Ovary (tissue), 7 donors: ENCODE measurements at regions not wholly inside any gene's neighbourhood (a gene's known extent, or its start where the extent isn't known, plus 50 kb on each side); places are given as distances from the start of the nearest gene placed in this dataset.

Experiments
- DNase-seq, 5 donors: peaks; one replicate each; pipeline ENCODE4 v3.0.0-alpha.2; 2019 to 2020
- H3K27ac ChIP-seq, 2 donors: fragments of 200-600 bp; one replicate each; pipeline versions ENCODE4 v1.5.1 to v1.8.0; 2019 to 2022
- H3K27me3 ChIP-seq: fragments of 200-600 bp; one replicate; pipeline ENCODE4 v1.8.0; 2022
- H3K36me3 ChIP-seq: fragments of 200-600 bp; sonication (generic); one replicate; pipeline ENCODE4 v1.5.1; 2019
- H3K4me1 ChIP-seq: one replicate; pipeline ENCODE4 v1.8.1; 2013; ENCODE audit warnings: mild to moderate bottlenecking, moderate library complexity; ENCODE audit not compliant: insufficient read depth
- H3K4me3 ChIP-seq: fragments of 200-600 bp; sonication (generic); one replicate; pipeline ENCODE4 v1.5.1; 2017
- H3K9me3 ChIP-seq, 2 donors: fragments of 200-600 bp in 1 of 2; sonication (generic) in 1 of 2; one replicate each; pipeline versions ENCODE4 v1.5.1 to v1.8.1; 2013 to 2019; ENCODE audit warnings: mild to moderate bottlenecking in 1 of 2, moderate library complexity in 1 of 2
- EP300 ChIP-seq: sonication (generic); formaldehyde crosslinking; IDR thresholded peaks from one replicate; pipeline ENCODE4 v1.6.1; 2017; ENCODE audit warnings: antibody characterized with exemption
- POLR2A ChIP-seq: fragments of 450-650 bp; IDR thresholded peaks from one replicate; pipeline ENCODE4 v1.6.1; 2017; ENCODE audit warnings: antibody characterized with exemption, mild to moderate bottlenecking, moderate library complexity
- WGBS, 3 donors: extraction: QIAGEN DNeasy Blood & Tissue Kit in 1 of 3; methylation state at CpG; one replicate each; pipeline versions ENCODE4 v1.1.5 to v1.1.7; 2013 to 2017; 5-methylcytosine and 5-hydroxymethylcytosine counted together
- intact Hi-C, 4 donors: fragments of 100-400 bp; cut with DNase I; formaldehyde crosslinking; loops; one replicate each; pipeline versions ENCODE4 v1.11.0 to v1.15.1; 2022 to 2023
- TF ChIP-seq, protein P1 (sequence below), 3 donors: fragments of 450-650 bp in 2 of 3; fragments of 200-600 bp in 1 of 3; IDR thresholded peaks; one replicate each; pipeline versions ENCODE4 v1.5.1 to v1.8.0; 2016 to 2022; ENCODE audit warnings: antibody characterized with exemption in 3 of 3, mild to moderate bottlenecking in 1 of 3
- donor health status: DM: no; HTN: no; CAD: no; lungs with moderate emphysema.
- donor health status: DM: no; HTN: no; CAD: no.
- donor health status: Bipolar disorder and iron deficiency.
- donor health status: DM: no; HTN: no; CAD: no.
- donor health status: DM: yes; HTN: yes; CAD: no.

DNA sequence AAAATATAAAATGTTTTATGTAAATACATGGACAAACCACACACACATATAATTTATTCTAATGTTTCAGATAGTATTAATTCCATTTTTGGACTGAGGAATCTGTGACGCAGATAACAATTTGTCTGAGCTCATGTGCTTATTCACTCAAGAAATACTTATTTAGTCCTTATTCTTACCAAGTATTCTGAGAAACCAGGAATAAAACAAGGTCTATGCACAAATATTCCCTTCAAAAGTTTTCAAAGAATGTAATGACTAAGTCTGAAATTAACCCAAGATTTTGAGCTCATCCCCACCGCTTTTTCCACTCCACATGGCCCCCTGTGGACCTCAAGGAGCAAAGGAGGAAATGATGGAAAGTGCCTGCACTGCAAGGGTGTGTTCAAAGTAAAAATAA is 1022.3 kb downstream of the EFNA5 start:
- intact Hi-C loops = no loop called here
- Histone ChIP-seq H3K4me3 (no peak overlapping the region), H3K27ac (no peak overlapping the region), H3K4me1 (no peaks in the 10 kb centered on the region), H3K27me3 (no peaks in the 10 kb centered on the region), H3K36me3 (no peaks in the 10 kb centered on the region), H3K9me3 (no peaks in the 10 kb centered on the region)
- DNase-seq = no peak
- TF ChIP-seq POLR2A (no peak), EP300 (no peak)
- TF ChIP-seq, protein P1, sequence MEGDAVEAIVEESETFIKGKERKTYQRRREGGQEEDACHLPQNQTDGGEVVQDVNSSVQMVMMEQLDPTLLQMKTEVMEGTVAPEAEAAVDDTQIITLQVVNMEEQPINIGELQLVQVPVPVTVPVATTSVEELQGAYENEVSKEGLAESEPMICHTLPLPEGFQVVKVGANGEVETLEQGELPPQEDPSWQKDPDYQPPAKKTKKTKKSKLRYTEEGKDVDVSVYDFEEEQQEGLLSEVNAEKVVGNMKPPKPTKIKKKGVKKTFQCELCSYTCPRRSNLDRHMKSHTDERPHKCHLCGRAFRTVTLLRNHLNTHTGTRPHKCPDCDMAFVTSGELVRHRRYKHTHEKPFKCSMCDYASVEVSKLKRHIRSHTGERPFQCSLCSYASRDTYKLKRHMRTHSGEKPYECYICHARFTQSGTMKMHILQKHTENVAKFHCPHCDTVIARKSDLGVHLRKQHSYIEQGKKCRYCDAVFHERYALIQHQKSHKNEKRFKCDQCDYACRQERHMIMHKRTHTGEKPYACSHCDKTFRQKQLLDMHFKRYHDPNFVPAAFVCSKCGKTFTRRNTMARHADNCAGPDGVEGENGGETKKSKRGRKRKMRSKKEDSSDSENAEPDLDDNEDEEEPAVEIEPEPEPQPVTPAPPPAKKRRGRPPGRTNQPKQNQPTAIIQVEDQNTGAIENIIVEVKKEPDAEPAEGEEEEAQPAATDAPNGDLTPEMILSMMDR (IDR thresholded peaks at IDR 0.05) = no peak
- 83 to 94% (median 88%) methylated on average over 2 of the region's 2 CpGs for WGBS, 3 donors

DNA sequence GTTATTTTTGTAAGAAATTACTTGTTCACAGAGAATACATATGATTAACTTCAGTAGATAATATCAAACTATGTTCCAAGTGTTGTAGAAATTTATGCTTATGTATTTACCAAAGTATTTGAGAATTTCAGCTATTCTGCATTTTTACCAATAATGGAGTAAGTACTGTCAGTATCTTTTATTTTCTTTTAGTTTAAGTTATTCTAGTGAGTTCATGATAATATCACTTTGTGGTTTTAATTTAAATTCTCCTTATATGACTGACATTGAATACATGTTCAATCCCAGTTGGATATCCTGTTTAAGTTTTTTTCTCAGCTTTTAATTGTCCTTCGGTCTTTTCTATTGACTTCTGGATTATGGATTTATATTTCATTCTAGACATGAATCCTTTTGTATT is 1024.6 kb downstream of the EFNA5 start:
- 96 to 100% (median 100%) methylated on average over 1 of the region's 1 CpG for WGBS, 3 donors
- TF ChIP-seq, protein P1 (IDR thresholded peaks at IDR 0.05) = no peak
- TF ChIP-seq POLR2A (no peak), EP300 (no peak)
- no peak for DNase-seq
- no peaks in the 10 kb centered on the region for H3K27me3 ChIP-seq
- H3K9me3 ChIP-seq = no peaks in the 10 kb centered on the region
- no peak overlapping the region for H3K4me3 ChIP-seq
- no peaks in the 10 kb centered on the region for H3K4me1 ChIP-seq
- intact Hi-C loops = no loop called here
- no peak overlapping the region for H3K27ac ChIP-seq
- no peaks in the 10 kb centered on the region for H3K36me3 ChIP-seq

DNA sequence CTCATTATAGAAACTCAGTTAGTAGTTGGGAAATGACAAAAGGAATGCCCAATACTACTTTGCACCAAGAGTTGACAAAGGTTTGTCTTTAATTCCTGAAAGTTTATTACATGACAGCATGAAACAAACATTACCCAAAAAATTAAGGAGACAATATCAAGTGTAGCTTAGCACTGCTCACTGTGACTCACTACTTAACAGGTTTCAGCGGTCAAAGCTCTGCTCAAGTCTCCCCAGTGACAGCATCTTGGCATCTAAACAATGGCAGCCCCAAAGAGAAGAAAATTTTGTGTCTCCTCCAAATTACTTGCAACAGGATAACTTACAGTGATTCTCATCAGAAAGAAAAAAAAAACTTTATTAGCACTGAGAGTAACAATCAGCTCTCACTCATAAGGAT is 1030.2 kb downstream of the EFNA5 start:
- Histone ChIP-seq H3K4me3 (no peak overlapping the region), H3K27ac (no peak overlapping the region), H3K27me3 (no peaks in the 10 kb centered on the region), H3K36me3 (no peaks in the 10 kb centered on the region), H3K9me3 (no peaks in the 10 kb centered on the region), H3K4me1 (no peaks in the 10 kb centered on the region)
- no peak for TF ChIP-seq EP300
- TF ChIP-seq, protein P1 (IDR thresholded peaks at IDR 0.05) = no peak
- TF ChIP-seq POLR2A = no peak
- intact Hi-C loops = no loop called here
- 84 to 94% (median 92%) methylated on average over 1 of the region's 1 CpG for WGBS, 3 donors
- no peak for DNase-seq

DNA sequence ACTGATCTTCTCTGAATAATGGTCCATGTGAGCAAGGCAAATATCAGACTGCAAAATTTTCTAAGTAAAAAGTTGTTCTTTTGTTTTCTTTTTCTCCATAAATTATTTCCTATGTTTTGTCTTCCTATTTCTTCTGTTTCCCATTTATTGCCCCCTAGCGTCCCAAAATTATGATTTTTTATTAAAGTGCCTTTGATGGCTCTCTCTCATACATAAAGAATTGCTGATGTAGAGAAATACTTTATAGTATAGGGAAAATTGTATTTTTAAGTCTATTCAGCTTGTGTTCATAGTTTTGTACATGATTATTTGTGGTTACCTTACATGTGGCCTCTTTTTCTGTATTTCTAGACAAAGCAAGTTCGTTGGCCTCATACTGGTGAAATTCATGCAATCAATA is 1031.2 kb downstream of the EFNA5 start:
- no peak overlapping the region for H3K27ac ChIP-seq
- no peaks in the 10 kb centered on the region for H3K9me3 ChIP-seq
- H3K36me3 ChIP-seq = no peaks in the 10 kb centered on the region
- WGBS, 3 donors = 58 to 68% (median 68%) methylated on average over 2 of the region's 2 CpGs
- no peaks in the 10 kb centered on the region for H3K27me3 ChIP-seq
- H3K4me3 ChIP-seq = no peak overlapping the region
- no peak for TF ChIP-seq POLR2A
- TF ChIP-seq, protein P1 (IDR thresholded peaks at IDR 0.05) = no peak
- DNase-seq = no peak
- H3K4me1 ChIP-seq = no peaks in the 10 kb centered on the region
- intact Hi-C loops = no loop called here

DNA sequence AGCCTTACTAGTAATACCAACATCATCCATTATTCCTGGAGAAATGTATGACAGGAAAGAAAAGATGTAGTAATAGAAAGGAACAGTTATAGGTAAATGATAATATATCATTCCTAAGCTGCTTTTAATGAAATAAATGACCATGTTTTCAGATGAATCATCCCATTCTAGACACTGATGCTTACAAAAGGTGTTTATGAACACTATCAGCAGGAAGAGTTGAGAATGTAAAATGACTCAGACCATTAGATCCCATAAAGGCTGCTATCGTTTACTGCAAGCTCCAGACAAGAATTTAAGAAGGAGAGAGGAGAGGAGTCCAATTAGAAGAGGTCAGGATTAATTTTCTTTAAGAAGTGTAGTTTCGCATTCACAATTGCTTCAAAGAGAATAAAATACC is 1033.5 kb downstream of the EFNA5 start:
- TF ChIP-seq EP300 (no peak), POLR2A (no peak)
- TF ChIP-seq, protein P1 (IDR thresholded peaks at IDR 0.05) = no peak
- H3K9me3 ChIP-seq = no peaks in the 10 kb centered on the region
- H3K27me3 ChIP-seq = no peaks in the 10 kb centered on the region
- no peak for DNase-seq
- H3K36me3 ChIP-seq = no peaks in the 10 kb centered on the region
- 88 to 94% (median 92%) methylated on average over 2 of the region's 2 CpGs for WGBS, 3 donors
- H3K4me3 ChIP-seq = no peak overlapping the region
- intact Hi-C loops = no loop called here
- no peaks in the 10 kb centered on the region for H3K4me1 ChIP-seq
- no peak overlapping the region for H3K27ac ChIP-seq
